ENCODE measurements at regions not wholly inside any gene's neighbourhood (a gene's known extent, or its start where the extent isn't known, plus 50 kb on each side); places are given as distances from the start of the nearest gene placed in this dataset.

GRCh38 chr16:63157818-63158217 lies 1121.6 kb upstream of the CDH8 start:
- BruUV-seq (replicated peaks), result no TSS peak
- Histone ChIP-seq H3K4me1 (ENCODE audit: control insufficient read depth, insufficient read depth, low read length) (no peaks in the 10 kb centered on the region), H3K4me3 (ENCODE audit: low read depth in 2 of 2, low read length in 2 of 2) (no peak overlapping the region), H3K36me3 (ENCODE audit: control insufficient read depth, insufficient read depth, low read length) (no peaks in the 10 kb centered on the region), H3K27ac (ENCODE audit: low read length) (no peak overlapping the region), H3K27me3 (ENCODE audit: control insufficient read depth, insufficient read depth, low read length) (no peaks in the 10 kb centered on the region), H3K9me3 (ENCODE audit: control insufficient read depth, insufficient read depth, low read depth, low read length) (no peaks in the 10 kb centered on the region)
- no peak for ATAC-seq
- no peak for DNase-seq (ENCODE audit: low read depth, low spot score)
- intact Hi-C loops (cut with micrococcal nuclease; ENCODE audit: unreplicated experiment), result no loop called here
- CTCF ChIA-PET, result no interaction called here
- POLR2A ChIA-PET, result no interaction called here
- in situ Hi-C loops (cut with HindIII; ENCODE audit: low pct_unique_long_range_greater_than_20kb, low sequenced_read_pairs), result no loop called here
- TF ChIP-seq TCF7L2 (IDR thresholded peaks at IDR 0.05; ENCODE audit: low read depth, low read length) (no peak), REST (IDR thresholded peaks at IDR 0.05; ENCODE audit: insufficient read depth in 1 of 2, low read depth in 2 of 2, low read length in 1 of 2) (no peak), POLR2AphosphoS5 (IDR thresholded peaks at IDR 0.05; ENCODE audit: low read depth, low read length) (no peak)

- Histone ChIP-seq H3K4me1 (ENCODE audit: control insufficient read depth, insufficient read depth, low read length) (no peaks in the 10 kb centered on the region), H3K27me3 (ENCODE audit: control insufficient read depth, insufficient read depth, low read length) (no peaks in the 10 kb centered on the region), H3K27ac (ENCODE audit: low read length) (no peak overlapping the region), H3K36me3 (ENCODE audit: control insufficient read depth, insufficient read depth, low read length) (no peaks in the 10 kb centered on the region), H3K4me3 (ENCODE audit: low read depth in 2 of 2, low read length in 2 of 2) (no peak overlapping the region), H3K9me3 (ENCODE audit: control insufficient read depth, insufficient read depth, low read depth, low read length) (no peaks in the 10 kb centered on the region)
- ATAC-seq (no peak), DNase-seq (ENCODE audit: low read depth, low spot score) (no peak)
- BruUV-seq (replicated peaks), result no TSS peak
- no peak for TF ChIP-seq CTCF (IDR thresholded peaks at IDR 0.05)
- TF ChIP-seq TCF7L2 (IDR thresholded peaks at IDR 0.05; ENCODE audit: low read depth, low read length), result no peak
- TF ChIP-seq POLR2AphosphoS5 (IDR thresholded peaks at IDR 0.05; ENCODE audit: low read depth, low read length), result no peak
- in situ Hi-C loops (cut with HindIII; ENCODE audit: low pct_unique_long_range_greater_than_20kb, low sequenced_read_pairs) (no loop called here), intact Hi-C loops (cut with micrococcal nuclease; ENCODE audit: unreplicated experiment) (no loop called here)
- ChIA-PET POLR2A (no interaction called here), CTCF (no interaction called here)
Observed at GRCh38 chr16:63146251-63146650, 1110.0 kb upstream of the CDH8 start.

GRCh38 chr16:63145411-63145810 lies 1109.2 kb upstream of the CDH8 start:
- intact Hi-C loops (cut with micrococcal nuclease; ENCODE audit: unreplicated experiment), result no loop called here

More at GRCh38 chr16:63145411-63145810, 1109.2 kb upstream of the CDH8 start:
- ChIA-PET CTCF (no interaction called here), POLR2A (no interaction called here)
- Histone ChIP-seq H3K36me3 (ENCODE audit: control insufficient read depth, insufficient read depth, low read length) (no peaks in the 10 kb centered on the region), H3K27ac (ENCODE audit: low read length) (no peak overlapping the region), H3K9me3 (ENCODE audit: control insufficient read depth, insufficient read depth, low read depth, low read length) (no peaks in the 10 kb centered on the region), H3K27me3 (ENCODE audit: control insufficient read depth, insufficient read depth, low read length) (no peaks in the 10 kb centered on the region), H3K4me3 (ENCODE audit: low read depth in 2 of 2, low read length in 2 of 2) (no peak overlapping the region), H3K4me1 (ENCODE audit: control insufficient read depth, insufficient read depth, low read length) (no peaks in the 10 kb centered on the region)
- no peak for ATAC-seq
- TF ChIP-seq REST (IDR thresholded peaks at IDR 0.05; ENCODE audit: insufficient read depth in 1 of 2, low read depth in 2 of 2, low read length in 1 of 2), result no peak
- TF ChIP-seq CTCF (IDR thresholded peaks at IDR 0.05), result no peak
- TF ChIP-seq SIN3A (IDR thresholded peaks at IDR 0.05; ENCODE audit: borderline replicate concordance, insufficient read depth, low read depth, low read length), result no peak
- no peak for TF ChIP-seq POLR2AphosphoS5 (IDR thresholded peaks at IDR 0.05; ENCODE audit: low read depth, low read length)
- TF ChIP-seq TCF7L2 (IDR thresholded peaks at IDR 0.05; ENCODE audit: low read depth, low read length), result no peak
- no peak for DNase-seq (ENCODE audit: low read depth, low spot score)
- in situ Hi-C loops (cut with HindIII; ENCODE audit: low pct_unique_long_range_greater_than_20kb, low sequenced_read_pairs), result no loop called here
- no TSS peak for BruUV-seq (replicated peaks)
